Fibroblast of the aortic adventitia (primary cell): ENCODE measurements at regions not wholly inside any gene's neighbourhood (a gene's known extent, or its start where the extent isn't known, plus 50 kb on each side); places are given as distances from the start of the nearest gene placed in this dataset. TPM values are rescaled to one million over a fixed set of nuclear protein-coding genes. Genes with fewer than 3 reads are reported as not detected.

ENCODE experiments used
- DNase-seq: peaks from one replicate; pipeline ENCODE4 v3.0.0-alpha.2; 2010; ENCODE audit warnings: low read depth
- H3K4me3 ChIP-seq: 2 replicates; pipeline ENCODE4 v1.5.1; 2011; ENCODE audit warnings: low read depth, mild to moderate bottlenecking, control low read depth, low read length, moderate library complexity
- CTCF ChIP-seq: IDR thresholded peaks from 2 replicates; pipeline ENCODE4 v1.5.1; 2011; ENCODE audit warnings: mild to moderate bottlenecking, low read length, control low read depth, inconsistent platforms; ENCODE audit not compliant: insufficient read depth
- small RNA-seq: library from RNA; depleted of rRNA; stranded (forward); fragments of <200 nt; gene quantifications from one replicate; pipeline ENCODE3, GENCODE V24; 2012

GRCh38 chr12:11595080-11595479 lies 54.4 kb upstream of the ETV6 start:
- H3K4me3 ChIP-seq, result no peak overlapping the region
- no peak for DNase-seq
- no peak for TF ChIP-seq CTCF

GRCh38 chr12:11596141-11596540 lies 53.3 kb upstream of the ETV6 start:
- no peak overlapping the region for H3K4me3 ChIP-seq
- no peak for TF ChIP-seq CTCF

GRCh38 chr12:11598900-11599299 lies 50.6 kb upstream of the ETV6 start:
- DNase-seq, result no peak
- no peak for TF ChIP-seq CTCF
- H3K4me3 ChIP-seq, result no peak overlapping the region

More at GRCh38 chr12:11596141-11596540, 53.3 kb upstream of the ETV6 start:
- no peak for DNase-seq

Small RNA genes lying in the stretch of these regions (small RNA-seq; reads per million reads assigned to genes)
- not detected for gene AC007450.3
- gene HIGD1AP8, result not detected
- not detected for gene RNU7-60P
